ENCODE measurements at regions not wholly inside any gene's neighbourhood (a gene's known extent, or its start where the extent isn't known, plus 50 kb on each side); places are given as distances from the start of the nearest gene placed in this dataset.
"Not testable (repeated sequence)": the region's sequence is repeated elsewhere in the genome, so short reads cannot be mapped to it uniquely, and the experiment has no call there.

- DNase-seq (ENCODE audit: low read depth): no peak
These were observed 142.0 kb upstream of the KCNJ15 start for GRCh38 chr21:38114717-38115333.

DNA sequence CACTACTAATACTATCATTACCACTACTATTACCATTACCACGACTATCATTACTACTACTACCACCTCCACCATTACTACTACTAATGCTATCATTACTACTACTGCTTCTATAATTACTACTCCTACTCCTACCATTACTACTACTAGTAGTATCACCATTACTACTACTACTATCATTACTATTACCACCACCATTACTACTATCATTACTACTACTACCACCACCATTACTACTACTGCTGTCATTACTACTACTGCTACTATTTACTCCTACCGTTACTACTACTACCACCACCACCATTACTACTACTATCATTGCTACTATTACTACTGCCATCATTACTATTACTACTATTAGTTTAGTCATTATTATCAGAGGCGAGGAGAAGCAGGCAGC lies 140.9 kb upstream of the KCNJ15 start:
- DNase-seq (ENCODE audit: low read depth): no peak

GRCh38 chr21:38119793-38120192 lies 137.0 kb upstream of the KCNJ15 start:
- DNase-seq (ENCODE audit: low read depth): no peak

DNA sequence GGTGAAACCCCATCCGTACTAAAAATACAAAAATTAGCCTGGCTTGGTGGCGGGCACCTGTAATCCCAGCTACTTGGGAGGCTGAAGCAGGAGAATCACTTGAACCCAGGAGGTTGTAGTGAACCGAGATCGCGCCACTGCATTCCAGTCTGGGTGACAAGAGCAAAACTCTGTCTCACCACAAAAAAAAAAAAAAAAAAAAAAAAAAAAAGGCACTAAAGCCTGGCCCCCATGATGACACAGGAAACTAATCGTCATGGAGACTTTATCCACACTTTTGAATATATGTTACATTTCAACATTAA lies 136.2 kb upstream of the KCNJ15 start:
- not testable (repeated sequence) for DNase-seq (ENCODE audit: low read depth)

- no peak for DNase-seq (ENCODE audit: low read depth)
These were observed 135.6 kb upstream of the KCNJ15 start for GRCh38 chr21:38120984-38121855.

GRCh38 chr21:38121888-38122720 lies 134.7 kb upstream of the KCNJ15 start:
- DNase-seq (ENCODE audit: low read depth): no peak

DNA sequence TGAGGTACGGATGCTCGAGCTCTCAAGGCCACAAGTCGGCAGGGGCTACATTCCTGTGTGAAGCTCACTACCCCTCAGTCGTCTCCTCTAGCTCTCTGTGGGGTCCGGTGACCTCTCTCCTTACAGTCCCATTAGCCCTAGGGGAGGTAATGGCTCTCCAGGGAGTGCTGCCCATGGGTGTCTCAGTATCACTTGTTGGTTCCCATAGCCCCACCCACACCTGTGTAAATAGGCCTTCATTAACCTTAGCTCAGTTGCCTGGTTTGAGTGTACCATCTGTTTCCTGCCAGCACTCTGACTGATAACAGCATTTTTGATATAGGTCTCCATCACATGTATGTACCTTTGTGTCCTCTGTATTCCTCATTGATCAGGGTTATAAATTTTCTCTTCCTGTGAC lies 133.2 kb upstream of the KCNJ15 start:
- DNase-seq (ENCODE audit: low read depth): no peak

DNA sequence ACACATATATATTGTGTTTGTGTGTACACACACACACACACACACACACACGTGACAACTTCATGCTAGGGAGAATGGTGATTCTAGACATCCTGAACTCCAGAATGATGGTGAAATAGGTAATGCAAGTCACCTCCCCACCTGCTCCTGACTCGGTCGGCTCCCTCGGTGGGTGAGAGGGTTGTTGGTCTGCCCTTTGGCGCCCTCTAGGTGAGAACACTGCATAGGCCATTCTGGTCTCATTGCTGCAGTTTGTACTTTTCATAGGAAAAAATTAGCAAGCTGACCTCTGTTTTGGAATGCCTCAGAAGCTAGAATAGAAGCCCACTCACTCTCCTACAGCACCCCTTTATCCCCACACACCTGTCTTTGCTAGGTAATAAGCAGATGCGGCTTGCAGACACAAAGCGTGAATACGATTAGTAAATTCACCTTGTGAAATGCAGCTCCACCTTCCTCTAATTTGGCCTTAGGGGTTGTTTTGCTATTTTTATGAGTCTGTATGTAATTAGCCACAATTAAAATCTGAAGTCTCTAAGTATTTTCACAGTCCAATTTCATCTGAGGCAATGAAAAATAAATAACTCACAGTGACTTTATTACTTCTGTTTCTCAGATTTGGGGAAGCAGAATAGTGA lies 130.0 kb upstream of the KCNJ15 start:
- no peak for DNase-seq (ENCODE audit: low read depth)

GRCh38 chr21:38129711-38130110 lies 127.1 kb upstream of the KCNJ15 start:
- DNase-seq (ENCODE audit: low read depth): no peak

DNA sequence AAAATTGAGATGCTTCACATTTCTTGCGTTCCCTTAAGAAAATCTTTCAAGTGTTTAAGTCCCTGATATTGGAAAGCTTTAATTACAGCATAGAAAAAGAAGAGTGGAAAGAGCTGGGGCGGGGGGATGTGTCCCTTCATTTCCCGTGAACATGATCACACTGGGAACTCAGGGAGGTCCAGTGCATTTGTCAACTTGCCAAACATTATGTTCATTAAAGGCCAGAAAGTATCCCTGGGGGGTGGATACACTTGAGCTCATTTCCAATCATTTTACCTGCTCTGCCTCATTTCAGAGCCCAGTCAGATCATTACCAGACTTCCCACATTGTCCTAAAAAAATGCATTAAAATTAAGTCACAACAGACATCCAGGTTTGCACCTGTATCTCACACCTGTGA lies 123.6 kb upstream of the KCNJ15 start:
- no peak for DNase-seq (ENCODE audit: low read depth)

DNA sequence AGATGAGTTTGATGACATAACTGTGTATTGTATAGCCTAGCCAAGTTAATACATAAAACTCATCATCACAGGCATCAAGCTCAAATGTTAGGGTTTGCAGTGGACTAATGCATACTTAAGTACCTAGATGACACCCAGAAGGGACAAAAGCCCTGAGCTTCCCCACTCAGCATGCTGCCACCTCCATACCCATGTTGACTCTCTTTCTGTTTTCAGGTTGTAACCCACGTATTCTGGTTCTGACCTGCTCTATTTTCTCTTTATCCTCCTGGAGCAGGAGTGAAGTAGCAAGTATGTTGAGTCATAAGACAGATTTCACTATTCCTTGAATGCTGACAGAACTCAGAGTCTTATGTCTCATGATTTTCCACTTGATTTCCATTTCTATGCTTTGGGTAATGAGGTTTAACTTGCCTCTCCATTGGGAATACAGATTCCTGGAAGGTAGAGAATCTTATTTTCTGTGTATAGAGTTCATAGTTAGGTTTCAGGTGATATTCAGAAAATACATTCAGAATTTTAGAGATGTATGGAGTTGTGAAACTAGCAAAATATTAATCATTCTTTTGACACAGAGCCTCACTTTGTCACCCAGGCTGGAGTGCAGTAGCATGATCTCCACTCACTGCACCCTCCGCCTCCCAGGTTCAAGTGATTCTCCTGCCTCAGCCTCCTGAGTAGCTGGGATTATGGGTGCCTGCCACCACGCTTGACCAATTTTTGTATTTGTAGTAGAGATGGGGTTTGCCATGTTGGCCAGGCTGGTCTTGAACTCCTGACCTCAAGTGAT lies 122.5 kb upstream of the KCNJ15 start:
- no peak for DNase-seq (ENCODE audit: low read depth)

DNA sequence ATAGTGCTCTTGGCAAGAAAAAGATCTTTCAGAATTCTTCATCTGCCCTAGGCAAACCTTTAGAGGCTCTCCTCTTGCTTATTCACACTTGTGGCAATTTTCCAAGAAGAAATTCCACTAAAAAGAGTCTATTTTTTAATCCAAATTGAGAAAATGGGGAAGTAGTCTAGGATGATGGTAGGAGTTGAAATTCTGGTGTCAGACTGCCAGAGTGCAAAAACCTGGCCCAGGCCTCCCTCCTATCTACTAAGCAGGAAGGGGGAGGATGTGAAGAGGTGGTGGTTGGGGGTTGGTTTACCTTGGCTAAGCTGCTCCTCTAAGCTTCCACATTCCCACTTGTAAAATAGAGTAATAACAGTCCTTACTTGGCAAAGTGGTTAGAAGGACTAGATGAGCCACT lies 120.6 kb upstream of the KCNJ15 start:
- DNase-seq (ENCODE audit: low read depth): no peak

- no peak for DNase-seq (ENCODE audit: low read depth)
These were observed 117.2 kb upstream of the KCNJ15 start for GRCh38 chr21:38139380-38140168.

DNA sequence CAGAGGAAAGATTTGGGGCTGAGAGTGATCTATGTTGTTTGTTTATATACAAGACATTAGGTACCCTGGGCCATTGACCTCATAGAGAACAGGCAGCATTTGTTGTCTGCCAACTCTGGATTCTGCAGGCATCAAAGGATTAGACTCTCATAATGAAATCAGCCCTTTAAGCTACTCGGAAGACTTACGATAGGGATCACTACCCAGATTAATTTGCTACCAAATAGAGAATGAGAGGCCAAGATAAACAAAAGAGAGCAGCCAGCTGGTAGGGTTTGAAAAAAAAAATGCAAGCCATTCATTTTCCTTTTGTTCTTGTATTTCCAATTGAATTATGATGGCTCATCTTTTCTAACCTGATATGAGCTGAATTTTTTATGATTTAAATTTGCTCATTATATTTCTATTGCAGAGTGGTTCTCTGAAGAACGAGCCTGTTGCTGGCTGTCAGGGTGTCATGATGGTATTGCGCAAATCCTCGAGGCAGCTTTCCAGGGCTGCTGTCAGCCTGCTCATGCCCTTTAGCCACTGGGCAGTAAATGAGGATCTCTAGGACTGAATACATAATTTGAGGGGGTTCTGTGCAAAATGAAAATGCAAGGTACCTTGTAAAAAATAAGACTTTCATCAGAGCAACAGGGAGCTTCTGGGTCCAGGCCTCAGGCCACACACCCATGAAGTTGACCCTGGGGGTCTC lies 116.4 kb upstream of the KCNJ15 start:
- no peak for DNase-seq (ENCODE audit: low read depth)

- DNase-seq (ENCODE audit: low read depth): no peak
These were observed 114.6 kb upstream of the KCNJ15 start for GRCh38 chr21:38142224-38142623.

GRCh38 chr21:38144193-38144592 lies 112.6 kb upstream of the KCNJ15 start:
- DNase-seq (ENCODE audit: low read depth): no peak

GRCh38 chr21:38145104-38145503 lies 111.7 kb upstream of the KCNJ15 start:
- DNase-seq (ENCODE audit: low read depth): no peak

DNA sequence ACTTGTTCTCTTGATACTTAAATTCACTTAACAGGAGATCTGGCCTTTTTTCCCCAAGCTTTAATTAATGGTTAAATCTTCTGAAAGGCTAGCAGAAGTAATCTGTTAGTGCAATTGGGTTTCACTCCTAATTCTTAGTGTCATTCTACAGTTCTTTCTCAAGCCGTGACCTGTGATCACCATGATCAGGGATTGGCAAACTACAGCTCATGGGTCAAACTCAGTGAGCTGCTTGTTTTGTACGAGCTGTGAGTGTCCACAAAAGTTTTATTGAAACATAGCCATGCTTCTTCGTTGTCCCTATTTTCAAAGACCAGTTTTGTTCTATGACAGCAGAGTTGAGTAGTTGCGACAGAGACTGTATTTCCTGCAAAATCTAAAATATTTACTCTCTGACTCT lies 109.4 kb upstream of the KCNJ15 start:
- DNase-seq (ENCODE audit: low read depth): no peak

- no peak for DNase-seq (ENCODE audit: low read depth)
These were observed 108.7 kb upstream of the KCNJ15 start for GRCh38 chr21:38148046-38148445.

- DNase-seq (ENCODE audit: low read depth): no peak
These were observed 105.7 kb upstream of the KCNJ15 start for GRCh38 chr21:38151021-38151645.

All from non-pigmented ciliary epithelial cell (primary cell).